K562 (cell line): ENCODE measurements at regions not wholly inside any gene's neighbourhood (a gene's known extent, or its start where the extent isn't known, plus 50 kb on each side); places are given as distances from the start of the nearest gene placed in this dataset.

Experiments
- ATAC-seq: fragments of 200-7000 bp; cut with Tn5 transposase; 3 replicates; pipeline ENCODE4 v1.9.1; 2020; ENCODE audit warnings: moderate library complexity
- BruUV-seq: library from RNA; stranded (reverse); fragments of 400-500 nt; replicated peaks from 2 replicates; lab custom pipeline; 2021; lab: Mats Ljungman, UMichigan
- CTCF ChIA-PET: fragments of 300-600 bp; formaldehyde crosslinking; extraction: SDS; loops from one replicate; lab custom pipeline; 2021; ENCODE audit warnings: low intra/inter-chr PET ratio; lab: Yijun Ruan, JAX
- POLR2A ChIA-PET: fragments of 300-600, 350-650 bp; sonication (Branson Sonifier 250); formaldehyde crosslinking; extraction: SDS; loops from one replicate; lab custom pipeline; 2021; ENCODE audit warnings: antibody characterized with exemption, inconsistent platforms; lab: Yijun Ruan, JAX
- DNase-seq, 4 experiments: peaks; one replicate each; pipeline versions ENCODE4 v3.0.0 to v3.0.0-alpha.2; 2011 to 2018; ENCODE audit warnings: low spot score in 3 of 4, mixed read lengths in 3 of 4; ENCODE audit errors: extremely low read depth in 1 of 4
- FAIRE-seq: peaks from 2 replicates; lab custom pipeline; 2011; peaks lifted over from hg19 to GRCh38; lab: Jason Lieb, UNC
- H2AFZ ChIP-seq: 2 replicates; pipeline ENCODE4 v1.6.0; 2011; ENCODE audit warnings: low read depth, low read length, control low read depth, inconsistent platforms
- H3K27ac ChIP-seq: fragments of 200-600 bp; 3 replicates; pipeline ENCODE4 v1.8.0; 2011; ENCODE audit warnings: low read depth, mild to moderate bottlenecking, control low read depth, inconsistent platforms, low read length, moderate library complexity, mixed read lengths; ENCODE audit errors: extremely low read depth
- H3K27me3 ChIP-seq, 2 experiments: fragments of 300-600 bp in 1 of 2; 2 replicates in 1 of 2; 3 replicates in 1 of 2; pipeline versions ENCODE4 v1.6.0 to v1.8.0; 2011; ENCODE audit warnings: inconsistent platforms in 2 of 2, low read length in 2 of 2, mild to moderate bottlenecking in 1 of 2, mixed read lengths in 1 of 2, moderate library complexity in 1 of 2; ENCODE audit not compliant: control insufficient read depth in 2 of 2, insufficient read depth in 2 of 2
- H3K36me3 ChIP-seq: fragments of 300-600 bp; 3 replicates; pipeline ENCODE4 v1.8.0; 2011; ENCODE audit warnings: mild to moderate bottlenecking, low read length, inconsistent platforms; ENCODE audit not compliant: control insufficient read depth, insufficient read depth
- H3K4me1 ChIP-seq, 2 experiments: fragments of 200-600 bp in 1 of 2; replicated peaks in 1 of 2; 2 replicates in 1 of 2; 3 replicates in 1 of 2; pipeline versions ENCODE4 v1.5.1 to v1.8.0; 2011; ENCODE audit warnings: inconsistent platforms in 2 of 2, low read length in 2 of 2, mild to moderate bottlenecking in 1 of 2, mixed read lengths in 1 of 2, moderate library complexity in 1 of 2; ENCODE audit not compliant: control insufficient read depth in 2 of 2, insufficient read depth in 2 of 2
- H3K4me2 ChIP-seq: 2 replicates; pipeline ENCODE4 v1.6.1; 2011; ENCODE audit warnings: low read length, control low read depth, inconsistent platforms, mixed read lengths; ENCODE audit not compliant: insufficient read depth
- H3K4me3 ChIP-seq: fragments of 200-600 bp; sonication (generic), shearing (Covaris generic); 2 replicates; pipeline ENCODE4 v1.5.1; 2016; ENCODE audit warnings: control low read depth, inconsistent platforms
- H3K79me2 ChIP-seq: fragments of 200-600 bp; 3 replicates; pipeline ENCODE4 v1.8.0; 2011; ENCODE audit warnings: low read length, inconsistent platforms; ENCODE audit not compliant: control insufficient read depth, insufficient read depth
- H3K9ac ChIP-seq, 2 experiments: 2 replicates each; pipeline versions ENCODE4 v1.6.0 to v1.6.1; 2011; ENCODE audit warnings: low read depth in 2 of 2, low read length in 2 of 2, control low read depth in 1 of 2, inconsistent platforms in 1 of 2, mild to moderate bottlenecking in 1 of 2, mixed read lengths in 1 of 2; ENCODE audit not compliant: insufficient read depth in 1 of 2
- H3K9me1 ChIP-seq: one replicate; pipeline ENCODE4 v1.6.0; 2011; ENCODE audit warnings: inconsistent platforms, mild to moderate bottlenecking, low read length, moderate library complexity; ENCODE audit not compliant: control insufficient read depth, insufficient read depth
- H3K9me3 ChIP-seq: replicated peaks from 2 replicates; pipeline ENCODE4 v1.5.1; 2011; ENCODE audit warnings: low read depth, low read length, inconsistent platforms; ENCODE audit not compliant: control insufficient read depth, insufficient read depth
- H4K20me1 ChIP-seq: replicated peaks from 2 replicates; pipeline ENCODE4 v1.6.1; 2011; ENCODE audit warnings: low read length, inconsistent platforms, mixed read lengths; ENCODE audit not compliant: control insufficient read depth, insufficient read depth
- KLF10 ChIP-seq: fragments of 250-450 bp; sonication (Bioruptor Pico); IDR thresholded peaks from 2 replicates; pipeline ENCODE4 v1.6.1; 2021; ENCODE audit warnings: matching md5 sums
- NFE2L1 ChIP-seq: fragments of 450-650 bp; IDR thresholded peaks from 2 replicates; pipeline ENCODE4 v1.6.1; 2016; ENCODE audit warnings: missing genetic modification characterization, low read depth, mild to moderate bottlenecking, missing compliant biosample characterization, moderate library complexity, borderline replicate concordance
- PHF8 ChIP-seq: fragments of 200-600 bp; sonication (generic); IDR thresholded peaks from 2 replicates; pipeline ENCODE4 v1.6.1; 2012; ENCODE audit warnings: mixed run types, mild to moderate bottlenecking, inconsistent platforms, low read length, moderate library complexity, borderline replicate concordance
- POLR2AphosphoS5 ChIP-seq: IDR thresholded peaks from 2 replicates; pipeline ENCODE4 v1.6.1; 2011; ENCODE audit warnings: mild to moderate bottlenecking, low read depth, low read length, moderate library complexity; ENCODE audit not compliant: control insufficient read depth, insufficient read depth
- TEAD1 ChIP-seq, 2 experiments: fragments of 450-650 bp in 1 of 2; sonication (generic) in 1 of 2; formaldehyde crosslinking; IDR thresholded peaks; 2 replicates each; pipeline versions ENCODE4 v1.4.0 to v1.8.0; 2020 to 2022; ENCODE audit warnings: mild to moderate bottlenecking in 2 of 2, missing genetic modification reagents in 1 of 2
- ZNF408 ChIP-seq: fragments of 250-450 bp; sonication (Bioruptor Pico); IDR thresholded peaks from 2 replicates; pipeline ENCODE4 v1.4.0; 2020; ENCODE audit warnings: low read depth, mild to moderate bottlenecking, moderate library complexity
- ZNF586 ChIP-seq: fragments of 450-650 bp; formaldehyde crosslinking; conservative IDR thresholded peaks from 2 replicates; pipeline ENCODE4 v1.4.0; 2020; ENCODE audit warnings: mild to moderate bottlenecking, moderate library complexity
- ZNF766 ChIP-seq: fragments of 200-800 bp; sonication (Bioruptor generic); conservative IDR thresholded peaks from 2 replicates; pipeline ENCODE4 v1.6.1; 2016; ENCODE audit warnings: missing genetic modification characterization, missing compliant biosample characterization
- WGBS: fragments of 100-300 bp; shearing (Covaris generic); methylation state at CpG from one replicate; pipeline ENCODE4 v1.1.6; 2016; ENCODE audit warnings: low coverage, mixed read lengths; ENCODE audit not compliant: insufficient coverage; ENCODE audit errors: missing lambda C conversion rate; 5-methylcytosine and 5-hydroxymethylcytosine counted together
- in situ Hi-C: fragments of 300-500 bp; cut with MboI; formaldehyde crosslinking; loops from 4 replicates; pipeline ENCODE4 v1.15.0; 2018; ENCODE audit warnings: inconsistent platforms, mixed read lengths
- intact Hi-C: fragments of 100-400 bp; cut with micrococcal nuclease; formaldehyde crosslinking; loops from 2 replicates; pipeline ENCODE4 v1.14.2; 2022
- TF ChIP-seq, protein P1 (sequence below): fragments of 250-450 bp; sonication (Bioruptor Pico); IDR thresholded peaks from 2 replicates; pipeline ENCODE4 v1.9.0; 2021; ENCODE audit warnings: mild to moderate bottlenecking, inconsistent platforms
- TF ChIP-seq, protein P2 (sequence below): fragments of 200-800 bp; sonication (Bioruptor generic); IDR thresholded peaks from 2 replicates; pipeline ENCODE4 v1.6.1; 2017; ENCODE audit warnings: missing genetic modification characterization, missing compliant biosample characterization
- TF ChIP-seq, protein P3 (sequence below): fragments of 250-450 bp; sonication (Bioruptor Pico); IDR thresholded peaks from 2 replicates; pipeline ENCODE4 v1.5.0; 2021; ENCODE audit warnings: mild to moderate bottlenecking, borderline replicate concordance
- TF ChIP-seq, protein P4 (sequence below): fragments of 250-450 bp; sonication (Bioruptor Pico); IDR thresholded peaks from 2 replicates; pipeline ENCODE4 v1.8.0; 2021; ENCODE audit warnings: moderate library complexity, mild to moderate bottlenecking, inconsistent platforms
- TF ChIP-seq, protein P5 (sequence below): fragments of 250-450 bp; sonication (Bioruptor Pico); IDR thresholded peaks from 2 replicates; pipeline ENCODE4 v1.4.0; 2020; ENCODE audit warnings: mild to moderate bottlenecking, moderate library complexity, borderline replicate concordance

DNA sequence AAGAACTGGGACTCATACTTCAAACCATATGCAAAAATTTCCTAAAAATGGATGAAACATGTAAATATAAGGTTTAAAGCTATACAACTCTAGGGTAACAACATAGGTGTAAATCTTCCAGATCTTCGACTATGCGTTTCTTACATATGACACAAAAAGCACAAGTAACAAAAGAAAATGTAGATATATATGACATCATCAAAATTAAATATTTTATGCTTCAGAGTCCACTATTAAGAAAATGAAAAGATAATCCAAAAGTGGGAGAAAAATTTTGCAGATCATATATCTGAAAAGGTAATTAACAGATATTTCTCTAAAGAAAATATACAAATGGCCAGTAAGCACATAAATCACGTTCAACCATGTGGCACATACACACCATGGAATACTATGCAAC is 164.2 kb upstream of the ACTRT1 start:
- H3K9me3 ChIP-seq: no peaks in the 10 kb centered on the region
- H3K36me3 ChIP-seq: no peaks in the 10 kb centered on the region
- no peaks in the 10 kb centered on the region for H3K79me2 ChIP-seq
- H3K4me2 ChIP-seq: no peak overlapping the region
- no TSS peak for BruUV-seq
- DNase-seq: no peak
- no peak for FAIRE-seq
- H3K9me1 ChIP-seq: no peaks in the 10 kb centered on the region
- ChIA-PET POLR2A (no interaction called here), CTCF (no interaction called here)
- H3K4me3 ChIP-seq: no peak overlapping the region
- intact Hi-C loops: no loop called here
- in situ Hi-C loops: no loop called here
- no peaks in the 10 kb centered on the region for H3K4me1 ChIP-seq
- no peaks in the 10 kb centered on the region for H4K20me1 ChIP-seq
- no peaks in the 10 kb centered on the region for H3K27me3 ChIP-seq
- ATAC-seq: no peak
- 0% methylated on average over 3 of the region's 3 CpGs for WGBS
- no peak overlapping the region for H3K9ac ChIP-seq
- no peak overlapping the region for H2AFZ ChIP-seq
- no peak overlapping the region for H3K27ac ChIP-seq
- no peak for TF ChIP-seq POLR2AphosphoS5
- TF ChIP-seq KLF10 (CRISPR knock-in tag): no peak
- no peak for TF ChIP-seq ZNF408
- no peak for TF ChIP-seq ZNF586
- no peak for TF ChIP-seq ZNF766
- TF ChIP-seq PHF8: no peak
- TF ChIP-seq, protein P1, sequence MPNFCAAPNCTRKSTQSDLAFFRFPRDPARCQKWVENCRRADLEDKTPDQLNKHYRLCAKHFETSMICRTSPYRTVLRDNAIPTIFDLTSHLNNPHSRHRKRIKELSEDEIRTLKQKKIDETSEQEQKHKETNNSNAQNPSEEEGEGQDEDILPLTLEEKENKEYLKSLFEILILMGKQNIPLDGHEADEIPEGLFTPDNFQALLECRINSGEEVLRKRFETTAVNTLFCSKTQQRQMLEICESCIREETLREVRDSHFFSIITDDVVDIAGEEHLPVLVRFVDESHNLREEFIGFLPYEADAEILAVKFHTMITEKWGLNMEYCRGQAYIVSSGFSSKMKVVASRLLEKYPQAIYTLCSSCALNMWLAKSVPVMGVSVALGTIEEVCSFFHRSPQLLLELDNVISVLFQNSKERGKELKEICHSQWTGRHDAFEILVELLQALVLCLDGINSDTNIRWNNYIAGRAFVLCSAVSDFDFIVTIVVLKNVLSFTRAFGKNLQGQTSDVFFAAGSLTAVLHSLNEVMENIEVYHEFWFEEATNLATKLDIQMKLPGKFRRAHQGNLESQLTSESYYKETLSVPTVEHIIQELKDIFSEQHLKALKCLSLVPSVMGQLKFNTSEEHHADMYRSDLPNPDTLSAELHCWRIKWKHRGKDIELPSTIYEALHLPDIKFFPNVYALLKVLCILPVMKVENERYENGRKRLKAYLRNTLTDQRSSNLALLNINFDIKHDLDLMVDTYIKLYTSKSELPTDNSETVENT (CRISPR knock-in tag): no peak
- TF ChIP-seq, protein P2, sequence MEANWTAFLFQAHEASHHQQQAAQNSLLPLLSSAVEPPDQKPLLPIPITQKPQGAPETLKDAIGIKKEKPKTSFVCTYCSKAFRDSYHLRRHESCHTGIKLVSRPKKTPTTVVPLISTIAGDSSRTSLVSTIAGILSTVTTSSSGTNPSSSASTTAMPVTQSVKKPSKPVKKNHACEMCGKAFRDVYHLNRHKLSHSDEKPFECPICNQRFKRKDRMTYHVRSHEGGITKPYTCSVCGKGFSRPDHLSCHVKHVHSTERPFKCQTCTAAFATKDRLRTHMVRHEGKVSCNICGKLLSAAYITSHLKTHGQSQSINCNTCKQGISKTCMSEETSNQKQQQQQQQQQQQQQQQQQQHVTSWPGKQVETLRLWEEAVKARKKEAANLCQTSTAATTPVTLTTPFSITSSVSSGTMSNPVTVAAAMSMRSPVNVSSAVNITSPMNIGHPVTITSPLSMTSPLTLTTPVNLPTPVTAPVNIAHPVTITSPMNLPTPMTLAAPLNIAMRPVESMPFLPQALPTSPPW (CRISPR knock-in tag): no peak
- TF ChIP-seq, protein P3, sequence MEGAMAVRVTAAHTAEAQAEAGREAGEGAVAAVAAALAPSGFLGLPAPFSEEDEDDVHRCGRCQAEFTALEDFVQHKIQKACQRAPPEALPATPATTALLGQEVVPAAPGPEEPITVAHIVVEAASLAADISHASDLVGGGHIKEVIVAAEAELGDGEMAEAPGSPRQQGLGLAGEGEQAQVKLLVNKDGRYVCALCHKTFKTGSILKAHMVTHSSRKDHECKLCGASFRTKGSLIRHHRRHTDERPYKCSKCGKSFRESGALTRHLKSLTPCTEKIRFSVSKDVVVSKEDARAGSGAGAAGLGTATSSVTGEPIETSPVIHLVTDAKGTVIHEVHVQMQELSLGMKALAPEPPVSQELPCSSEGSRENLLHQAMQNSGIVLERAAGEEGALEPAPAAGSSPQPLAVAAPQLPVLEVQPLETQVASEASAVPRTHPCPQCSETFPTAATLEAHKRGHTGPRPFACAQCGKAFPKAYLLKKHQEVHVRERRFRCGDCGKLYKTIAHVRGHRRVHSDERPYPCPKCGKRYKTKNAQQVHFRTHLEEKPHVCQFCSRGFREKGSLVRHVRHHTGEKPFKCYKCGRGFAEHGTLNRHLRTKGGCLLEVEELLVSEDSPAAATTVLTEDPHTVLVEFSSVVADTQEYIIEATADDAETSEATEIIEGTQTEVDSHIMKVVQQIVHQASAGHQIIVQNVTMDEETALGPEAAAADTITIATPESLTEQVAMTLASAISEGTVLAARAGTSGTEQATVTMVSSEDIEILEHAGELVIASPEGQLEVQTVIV: no peak
- TF ChIP-seq, protein P4, sequence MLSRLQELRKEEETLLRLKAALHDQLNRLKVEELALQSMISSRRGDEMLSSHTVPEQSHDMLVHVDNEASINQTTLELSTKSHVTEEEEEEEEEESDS (CRISPR knock-in tag): no peak
- TF ChIP-seq, protein P5, sequence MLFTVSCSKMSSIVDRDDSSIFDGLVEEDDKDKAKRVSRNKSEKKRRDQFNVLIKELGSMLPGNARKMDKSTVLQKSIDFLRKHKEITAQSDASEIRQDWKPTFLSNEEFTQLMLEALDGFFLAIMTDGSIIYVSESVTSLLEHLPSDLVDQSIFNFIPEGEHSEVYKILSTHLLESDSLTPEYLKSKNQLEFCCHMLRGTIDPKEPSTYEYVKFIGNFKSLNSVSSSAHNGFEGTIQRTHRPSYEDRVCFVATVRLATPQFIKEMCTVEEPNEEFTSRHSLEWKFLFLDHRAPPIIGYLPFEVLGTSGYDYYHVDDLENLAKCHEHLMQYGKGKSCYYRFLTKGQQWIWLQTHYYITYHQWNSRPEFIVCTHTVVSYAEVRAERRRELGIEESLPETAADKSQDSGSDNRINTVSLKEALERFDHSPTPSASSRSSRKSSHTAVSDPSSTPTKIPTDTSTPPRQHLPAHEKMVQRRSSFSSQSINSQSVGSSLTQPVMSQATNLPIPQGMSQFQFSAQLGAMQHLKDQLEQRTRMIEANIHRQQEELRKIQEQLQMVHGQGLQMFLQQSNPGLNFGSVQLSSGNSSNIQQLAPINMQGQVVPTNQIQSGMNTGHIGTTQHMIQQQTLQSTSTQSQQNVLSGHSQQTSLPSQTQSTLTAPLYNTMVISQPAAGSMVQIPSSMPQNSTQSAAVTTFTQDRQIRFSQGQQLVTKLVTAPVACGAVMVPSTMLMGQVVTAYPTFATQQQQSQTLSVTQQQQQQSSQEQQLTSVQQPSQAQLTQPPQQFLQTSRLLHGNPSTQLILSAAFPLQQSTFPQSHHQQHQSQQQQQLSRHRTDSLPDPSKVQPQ (CRISPR knock-in tag): no peak
- TF ChIP-seq NFE2L1 (tag): no peak
- TF ChIP-seq TEAD1 (CRISPR knock-in tag; IDR thresholded peaks at IDR 0.05): no peak
